HepG2 (cell line): ENCODE measurements at regions not wholly inside any gene's neighbourhood (a gene's known extent, or its start where the extent isn't known, plus 50 kb on each side); places are given as distances from the start of the nearest gene placed in this dataset.

ENCODE experiments used
- DZIP1 ChIP-seq: sonication (generic); formaldehyde crosslinking; IDR thresholded peaks from 2 replicates; pipeline ENCODE4 v1.5.0; 2020; ENCODE audit warnings: mild to moderate bottlenecking, missing genetic modification reagents
- SCMH1 ChIP-seq: sonication (generic); formaldehyde crosslinking; IDR thresholded peaks from 2 replicates; pipeline ENCODE4 v1.9.0; 2021; ENCODE audit warnings: missing genetic modification reagents, mild to moderate bottlenecking, borderline replicate concordance

- no peak for TF ChIP-seq SCMH1 (CRISPR knock-in tag)
- TF ChIP-seq DZIP1 (CRISPR knock-in tag), result no peak
Observed at GRCh38 chr18:22303927-22304326, 113.8 kb downstream of the CTAGE1 start.
